ENCODE measurements at regions not wholly inside any gene's neighbourhood (a gene's known extent, or its start where the extent isn't known, plus 50 kb on each side); places are given as distances from the start of the nearest gene placed in this dataset.
"Not testable (repeated sequence)": the region's sequence is repeated elsewhere in the genome, so short reads cannot be mapped to it uniquely, and the experiment has no call there.

DNA sequence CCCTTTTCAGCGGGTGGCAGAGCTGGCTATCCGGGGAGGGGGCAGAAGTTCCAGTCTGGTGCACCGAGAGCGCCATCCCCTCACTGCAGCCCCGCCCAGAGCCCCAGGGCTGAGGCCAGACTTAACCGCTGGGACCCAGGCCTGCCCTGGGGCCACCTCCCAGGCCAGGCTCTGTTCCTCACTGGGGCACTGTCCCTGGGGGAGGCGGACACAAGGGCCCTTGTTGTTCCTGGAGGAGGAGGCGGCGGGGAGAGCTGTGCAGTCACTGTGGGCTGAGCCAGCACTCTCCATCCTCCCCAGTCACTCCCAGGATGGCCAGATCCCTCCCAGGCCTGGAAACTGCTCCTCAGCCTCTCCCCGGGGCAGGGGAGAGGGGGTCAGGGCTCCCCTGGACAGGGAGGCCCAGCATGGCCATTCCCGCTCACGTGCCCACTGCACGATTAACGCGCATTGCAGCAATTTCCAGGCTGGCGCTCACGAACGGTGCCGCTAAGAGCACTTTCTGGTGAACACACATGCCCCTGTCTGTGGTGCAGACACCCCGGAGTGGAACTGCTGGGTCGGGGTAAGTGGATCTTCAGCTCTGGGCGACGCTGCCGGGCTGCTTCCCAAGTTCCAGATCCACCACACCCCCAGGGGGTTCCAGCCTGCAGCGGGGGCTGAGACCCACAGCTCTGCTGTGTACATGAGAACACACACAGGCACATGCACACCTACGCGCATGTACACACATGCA lies 89.8 kb upstream of the SFSWAP start:
- DNase-seq (ENCODE audit: low spot score): no peak
- TF ChIP-seq, protein P1, sequence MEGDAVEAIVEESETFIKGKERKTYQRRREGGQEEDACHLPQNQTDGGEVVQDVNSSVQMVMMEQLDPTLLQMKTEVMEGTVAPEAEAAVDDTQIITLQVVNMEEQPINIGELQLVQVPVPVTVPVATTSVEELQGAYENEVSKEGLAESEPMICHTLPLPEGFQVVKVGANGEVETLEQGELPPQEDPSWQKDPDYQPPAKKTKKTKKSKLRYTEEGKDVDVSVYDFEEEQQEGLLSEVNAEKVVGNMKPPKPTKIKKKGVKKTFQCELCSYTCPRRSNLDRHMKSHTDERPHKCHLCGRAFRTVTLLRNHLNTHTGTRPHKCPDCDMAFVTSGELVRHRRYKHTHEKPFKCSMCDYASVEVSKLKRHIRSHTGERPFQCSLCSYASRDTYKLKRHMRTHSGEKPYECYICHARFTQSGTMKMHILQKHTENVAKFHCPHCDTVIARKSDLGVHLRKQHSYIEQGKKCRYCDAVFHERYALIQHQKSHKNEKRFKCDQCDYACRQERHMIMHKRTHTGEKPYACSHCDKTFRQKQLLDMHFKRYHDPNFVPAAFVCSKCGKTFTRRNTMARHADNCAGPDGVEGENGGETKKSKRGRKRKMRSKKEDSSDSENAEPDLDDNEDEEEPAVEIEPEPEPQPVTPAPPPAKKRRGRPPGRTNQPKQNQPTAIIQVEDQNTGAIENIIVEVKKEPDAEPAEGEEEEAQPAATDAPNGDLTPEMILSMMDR (IDR thresholded peaks at IDR 0.05; ENCODE audit: extremely low read depth, missing control alignments): no peak

- TF ChIP-seq, protein P1 (IDR thresholded peaks at IDR 0.05; ENCODE audit: extremely low read depth, missing control alignments): no peak
- DNase-seq (ENCODE audit: low spot score): no peak
Observed at GRCh38 chr12:131621701-131622421, 89.0 kb upstream of the SFSWAP start.

DNA sequence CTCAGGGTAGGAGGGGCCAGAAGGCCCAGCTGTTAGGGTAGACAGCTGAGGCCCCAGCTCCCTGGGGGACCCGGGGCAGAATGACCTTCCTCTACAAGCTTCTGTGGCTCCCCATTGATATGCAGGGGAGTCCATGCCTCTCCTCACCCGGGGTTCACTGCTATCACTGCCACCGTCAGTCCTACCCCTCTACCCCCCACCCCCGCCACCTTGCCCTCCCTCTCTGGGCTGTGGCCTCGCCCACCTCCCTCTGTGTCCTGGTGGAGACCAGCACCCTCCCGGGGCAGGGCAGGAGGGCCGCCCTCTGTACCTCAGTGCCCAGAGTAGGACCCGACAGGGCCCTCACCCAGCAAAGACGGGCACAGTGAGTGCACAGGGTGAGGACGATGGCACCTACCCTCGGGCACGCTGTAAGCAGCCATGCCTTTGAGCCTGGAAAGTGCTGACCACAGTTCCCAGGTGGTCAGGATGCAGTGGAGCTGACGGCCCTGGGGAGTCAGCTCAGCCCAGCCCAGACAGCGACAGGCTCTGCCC lies 88.4 kb upstream of the SFSWAP start:
- TF ChIP-seq, protein P1 (IDR thresholded peaks at IDR 0.05; ENCODE audit: extremely low read depth, missing control alignments): no peak
- DNase-seq (ENCODE audit: low spot score): no peak

- not testable (repeated sequence) for DNase-seq (ENCODE audit: low spot score)
- TF ChIP-seq, protein P1 (IDR thresholded peaks at IDR 0.05; ENCODE audit: extremely low read depth, missing control alignments): peak; percentile 26
Observed at GRCh38 chr12:131623404-131624368, 87.2 kb upstream of the SFSWAP start.

DNA sequence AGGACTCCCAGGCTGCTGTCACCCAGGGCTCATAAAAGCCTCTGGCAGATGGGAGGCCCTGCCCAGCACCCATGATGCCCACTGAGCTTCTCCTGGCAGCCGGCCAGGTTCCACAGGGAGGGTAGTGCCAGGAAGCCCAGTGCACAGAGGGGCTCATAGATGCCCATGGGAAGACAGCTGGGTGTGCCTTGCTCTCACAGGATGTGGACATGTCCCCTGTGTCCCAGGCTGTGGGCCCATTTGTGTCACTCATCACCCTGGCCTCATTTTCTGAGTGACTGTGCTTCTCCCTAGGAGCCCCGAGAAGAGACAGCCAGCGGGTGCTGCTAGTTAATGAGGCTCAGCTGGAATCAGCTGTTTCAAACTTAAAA lies 86.5 kb upstream of the SFSWAP start:
- not testable (repeated sequence) for DNase-seq (ENCODE audit: low spot score)

- DNase-seq (ENCODE audit: low spot score): not testable (repeated sequence)
Observed at GRCh38 chr12:131624756-131625501, 86.0 kb upstream of the SFSWAP start.

- not testable (repeated sequence) for DNase-seq (ENCODE audit: low spot score)
Observed at GRCh38 chr12:131625966-131626722, 84.7 kb upstream of the SFSWAP start.

- DNase-seq (ENCODE audit: low spot score): not testable (repeated sequence)
Observed at GRCh38 chr12:131627151-131628022, 83.5 kb upstream of the SFSWAP start.

Data from GM20000 (cell line).